T-helper 2 cell treated with Interferon-gamma antibody and Interleukin-4, amounts not matched to agents 5 μg/mL and 100 μg/mL, for 36 hours (primary cell): ENCODE measurements at regions not wholly inside any gene's neighbourhood (a gene's known extent, or its start where the extent isn't known, plus 50 kb on each side); places are given as distances from the start of the nearest gene placed in this dataset.
A peak's percentile ranks its signal among the peaks of the same experiment; 100 is the strongest.
"Not testable (repeated sequence)": the region's sequence is repeated elsewhere in the genome, so short reads cannot be mapped to it uniquely, and the experiment has no call there.

Source experiments
- DNase-seq: peaks from one replicate; pipeline ENCODE4 v3.0.0; 2021; ENCODE audit warnings: low spot score
- H3K27ac Mint-ChIP-seq: one replicate; pipeline ENCODE4 v1.8.0; 2021; ENCODE audit warnings: mild to moderate bottlenecking, mixed read lengths
- H3K27me3 Mint-ChIP-seq: one replicate; pipeline ENCODE4 v1.8.0; 2021; ENCODE audit warnings: low read depth, mixed read lengths
- H3K36me3 Mint-ChIP-seq: one replicate; pipeline ENCODE4 v1.8.0; 2021; ENCODE audit warnings: low read depth, mixed read lengths
- H3K4me1 Mint-ChIP-seq: one replicate; pipeline ENCODE4 v1.8.0; 2021; ENCODE audit warnings: low read depth, mixed read lengths
- H3K4me3 Mint-ChIP-seq: one replicate; pipeline ENCODE4 v1.8.0; 2022; ENCODE audit warnings: mild to moderate bottlenecking, moderate library complexity, mixed read lengths
- H3K9me3 Mint-ChIP-seq: one replicate; pipeline ENCODE4 v1.8.0; 2021; ENCODE audit warnings: mixed read lengths

DNA sequence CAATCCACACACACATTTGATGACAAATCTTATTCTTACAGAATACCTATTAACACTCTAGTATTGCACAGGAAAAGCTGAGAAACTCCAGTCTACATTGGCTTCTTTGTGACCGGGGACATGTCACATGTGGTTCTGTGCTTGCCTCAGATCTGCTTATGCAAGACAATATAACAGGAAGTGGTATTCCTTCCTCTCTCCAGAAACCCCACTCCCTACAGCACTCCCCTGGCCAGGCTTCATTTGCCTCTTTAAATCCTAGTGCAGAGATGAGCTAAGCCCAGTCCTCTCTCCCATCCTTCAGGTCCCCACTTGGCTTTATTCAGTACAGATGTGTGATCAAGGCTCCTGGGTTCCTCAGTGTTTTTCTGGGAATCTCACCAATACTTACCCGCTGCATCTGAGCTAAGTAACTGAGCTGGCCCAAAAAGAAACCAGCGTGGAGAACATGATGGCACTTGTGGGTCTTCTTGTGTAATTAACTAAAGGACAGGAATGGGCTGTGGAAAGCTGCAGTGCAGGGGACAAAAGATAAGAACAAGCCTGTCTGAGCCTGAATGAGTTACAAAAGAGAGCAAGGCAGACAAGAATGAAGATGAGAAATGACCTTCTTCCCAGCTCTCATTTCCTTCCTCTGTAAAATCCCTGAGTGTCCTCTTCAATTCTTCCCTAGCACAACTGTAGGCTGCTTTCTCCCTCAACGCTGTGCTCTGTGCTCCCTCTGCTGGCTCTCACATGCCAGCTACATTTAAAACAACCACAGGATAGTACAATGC lies 105.6 kb downstream of the HNRNPD start:
- DNase-seq, result peak; percentile 20
- H3K27me3 Mint-ChIP-seq, result peaks cover 20% of the 10 kb centered on the region
- peaks cover 5% of the 10 kb centered on the region for H3K9me3 Mint-ChIP-seq
- H3K4me3 Mint-ChIP-seq, result no peak overlapping the region
- H3K36me3 Mint-ChIP-seq, result no peaks in the 10 kb centered on the region
- H3K27ac Mint-ChIP-seq, result no peak overlapping the region
- peaks cover 8% of the 10 kb centered on the region for H3K4me1 Mint-ChIP-seq

GRCh38 chr4:82267506-82267905 lies 106.3 kb downstream of the HNRNPD start:
- no peak overlapping the region for H3K27ac Mint-ChIP-seq
- peaks cover 13% of the 10 kb centered on the region for H3K27me3 Mint-ChIP-seq
- no peak for DNase-seq
- no peak overlapping the region for H3K4me3 Mint-ChIP-seq
- H3K36me3 Mint-ChIP-seq, result no peaks in the 10 kb centered on the region
- H3K4me1 Mint-ChIP-seq, result peaks cover 8% of the 10 kb centered on the region
- peaks cover 5% of the 10 kb centered on the region for H3K9me3 Mint-ChIP-seq

- Mint-ChIP-seq H3K9me3 (peaks cover 5% of the 10 kb centered on the region), H3K27me3 (peaks cover 14% of the 10 kb centered on the region), H3K4me1 (peaks cover 8% of the 10 kb centered on the region), H3K27ac (no peak overlapping the region), H3K4me3 (no peak overlapping the region), H3K36me3 (no peaks in the 10 kb centered on the region)
- DNase-seq, result no peak
Measured at GRCh38 chr4:82266345-82266744, 107.4 kb downstream of the HNRNPD start.

GRCh38 chr4:82261084-82261483 lies 112.7 kb downstream of the HNRNPD start:
- DNase-seq, result no peak
- peaks cover 17% of the 10 kb centered on the region for H3K27me3 Mint-ChIP-seq
- H3K9me3 Mint-ChIP-seq, result peaks cover 5% of the 10 kb centered on the region
- no peaks in the 10 kb centered on the region for H3K4me1 Mint-ChIP-seq
- no peak overlapping the region for H3K27ac Mint-ChIP-seq
- no peaks in the 10 kb centered on the region for H3K36me3 Mint-ChIP-seq
- no peak overlapping the region for H3K4me3 Mint-ChIP-seq

- H3K4me3 Mint-ChIP-seq, result no peak overlapping the region
- no peak overlapping the region for H3K27ac Mint-ChIP-seq
- peaks cover 16% of the 10 kb centered on the region for H3K27me3 Mint-ChIP-seq
- H3K9me3 Mint-ChIP-seq, result peaks cover 5% of the 10 kb centered on the region
- DNase-seq, result no peak
- H3K36me3 Mint-ChIP-seq, result no peaks in the 10 kb centered on the region
- H3K4me1 Mint-ChIP-seq, result no peaks in the 10 kb centered on the region
Measured at GRCh38 chr4:82260632-82261031, 113.2 kb downstream of the HNRNPD start.

- Mint-ChIP-seq H3K4me3 (no peak overlapping the region), H3K27ac (no peak overlapping the region)
- DNase-seq, result no peak
Measured at GRCh38 chr4:82256718-82257117, 117.1 kb downstream of the HNRNPD start.

GRCh38 chr4:82255657-82256056 lies 118.1 kb downstream of the HNRNPD start:
- no peak for DNase-seq
- no peak overlapping the region for H3K4me3 Mint-ChIP-seq
- H3K27me3 Mint-ChIP-seq, result peaks cover 4% of the 10 kb centered on the region
- H3K27ac Mint-ChIP-seq, result no peak overlapping the region
- H3K4me1 Mint-ChIP-seq, result no peaks in the 10 kb centered on the region
- H3K9me3 Mint-ChIP-seq, result no peaks in the 10 kb centered on the region
- no peaks in the 10 kb centered on the region for H3K36me3 Mint-ChIP-seq

More at GRCh38 chr4:82256718-82257117, 117.1 kb downstream of the HNRNPD start:
- Mint-ChIP-seq H3K4me1 (no peaks in the 10 kb centered on the region), H3K9me3 (no peaks in the 10 kb centered on the region), H3K36me3 (no peaks in the 10 kb centered on the region), H3K27me3 (peaks cover 9% of the 10 kb centered on the region)

GRCh38 chr4:82248903-82249632 lies 124.7 kb downstream of the HNRNPD start:
- no peak overlapping the region for H3K4me3 Mint-ChIP-seq
- H3K36me3 Mint-ChIP-seq, result no peaks in the 10 kb centered on the region
- H3K4me1 Mint-ChIP-seq, result no peaks in the 10 kb centered on the region
- no peak overlapping the region for H3K27ac Mint-ChIP-seq
- H3K9me3 Mint-ChIP-seq, result no peaks in the 10 kb centered on the region
- no peak for DNase-seq
- H3K27me3 Mint-ChIP-seq, result no peaks in the 10 kb centered on the region

GRCh38 chr4:82247629-82248028 lies 126.2 kb downstream of the HNRNPD start:
- H3K36me3 Mint-ChIP-seq, result no peaks in the 10 kb centered on the region
- H3K4me3 Mint-ChIP-seq, result no peak overlapping the region
- DNase-seq, result no peak
- H3K27ac Mint-ChIP-seq, result no peak overlapping the region
- no peaks in the 10 kb centered on the region for H3K4me1 Mint-ChIP-seq
- H3K9me3 Mint-ChIP-seq, result no peaks in the 10 kb centered on the region
- no peaks in the 10 kb centered on the region for H3K27me3 Mint-ChIP-seq

- no peak overlapping the region for H3K4me3 Mint-ChIP-seq
- no peak for DNase-seq
- no peak overlapping the region for H3K27ac Mint-ChIP-seq
- no peaks in the 10 kb centered on the region for H3K9me3 Mint-ChIP-seq
- H3K27me3 Mint-ChIP-seq, result no peaks in the 10 kb centered on the region
- H3K4me1 Mint-ChIP-seq, result no peaks in the 10 kb centered on the region
- no peaks in the 10 kb centered on the region for H3K36me3 Mint-ChIP-seq
Measured at GRCh38 chr4:82247171-82247570, 126.6 kb downstream of the HNRNPD start.

GRCh38 chr4:82241534-82241933 lies 132.3 kb downstream of the HNRNPD start:
- Mint-ChIP-seq H3K4me1 (no peaks in the 10 kb centered on the region), H3K9me3 (no peaks in the 10 kb centered on the region), H3K27ac (no peak overlapping the region), H3K36me3 (no peaks in the 10 kb centered on the region), H3K4me3 (no peak overlapping the region), H3K27me3 (peaks cover 5% of the 10 kb centered on the region)
- DNase-seq, result no peak

DNA sequence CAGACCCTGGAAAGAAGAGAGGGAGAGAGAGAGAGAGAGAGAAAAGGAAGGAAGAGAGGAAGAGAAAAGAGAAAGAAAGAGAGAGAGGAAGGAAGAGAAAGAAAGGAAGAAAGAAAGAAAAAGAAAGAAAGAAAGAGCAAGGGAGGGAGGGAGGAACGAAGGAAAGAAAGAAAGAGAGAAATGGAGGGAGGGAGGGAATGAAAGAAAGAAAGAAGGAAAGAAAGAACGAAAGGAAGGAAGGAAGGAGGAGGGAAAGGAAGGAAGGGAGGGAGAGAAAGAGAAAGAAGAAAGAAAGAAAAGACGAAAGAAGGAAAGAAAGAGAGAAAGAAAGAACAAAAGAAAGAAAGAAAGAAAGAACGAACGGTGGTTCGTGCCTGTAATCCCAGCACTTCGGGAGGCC lies 133.4 kb downstream of the HNRNPD start:
- Mint-ChIP-seq H3K4me1 (no peaks in the 10 kb centered on the region), H3K4me3 (no peak overlapping the region), H3K27ac (no peak overlapping the region), H3K27me3 (peaks cover 6% of the 10 kb centered on the region), H3K9me3 (no peaks in the 10 kb centered on the region), H3K36me3 (no peaks in the 10 kb centered on the region)
- DNase-seq, result no peak

- not testable (repeated sequence) for H3K4me3 Mint-ChIP-seq, H3K27ac Mint-ChIP-seq, DNase-seq, H3K4me1 Mint-ChIP-seq, H3K9me3 Mint-ChIP-seq, H3K27me3 Mint-ChIP-seq, H3K36me3 Mint-ChIP-seq
Measured at GRCh38 chr4:82237142-82237541, 136.6 kb downstream of the HNRNPD start.

GRCh38 chr4:82235346-82235745 lies 138.4 kb downstream of the HNRNPD start:
- no peaks in the 10 kb centered on the region for H3K36me3 Mint-ChIP-seq
- no peak for DNase-seq
- H3K4me3 Mint-ChIP-seq, result no peak overlapping the region
- peaks cover 6% of the 10 kb centered on the region for H3K27me3 Mint-ChIP-seq
- H3K9me3 Mint-ChIP-seq, result no peaks in the 10 kb centered on the region
- H3K27ac Mint-ChIP-seq, result no peak overlapping the region
- no peaks in the 10 kb centered on the region for H3K4me1 Mint-ChIP-seq
